ENCODE measurements at regions not wholly inside any gene's neighbourhood (a gene's known extent, or its start where the extent isn't known, plus 50 kb on each side); places are given as distances from the start of the nearest gene placed in this dataset.

DNA sequence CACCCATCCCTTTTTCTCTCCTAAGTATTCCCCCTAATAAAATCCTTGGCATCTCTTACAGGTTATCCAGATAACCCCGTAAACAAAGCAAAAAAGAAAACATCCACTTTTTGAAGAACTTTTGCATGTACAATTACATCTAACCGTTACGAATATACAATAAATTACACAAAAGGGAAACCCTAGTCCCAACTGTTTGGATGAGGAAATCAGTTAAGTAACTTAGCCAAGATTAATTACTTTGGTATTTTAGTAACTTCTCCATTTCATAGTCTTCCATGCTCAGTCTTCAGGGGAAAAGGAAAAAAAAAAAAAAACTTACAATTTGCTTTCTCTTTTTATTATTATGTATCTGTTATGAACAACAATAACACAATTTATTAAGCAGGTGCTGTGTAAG is 212.9 kb downstream of the ACTL7B start:
- DNase-seq = no peak

DNA sequence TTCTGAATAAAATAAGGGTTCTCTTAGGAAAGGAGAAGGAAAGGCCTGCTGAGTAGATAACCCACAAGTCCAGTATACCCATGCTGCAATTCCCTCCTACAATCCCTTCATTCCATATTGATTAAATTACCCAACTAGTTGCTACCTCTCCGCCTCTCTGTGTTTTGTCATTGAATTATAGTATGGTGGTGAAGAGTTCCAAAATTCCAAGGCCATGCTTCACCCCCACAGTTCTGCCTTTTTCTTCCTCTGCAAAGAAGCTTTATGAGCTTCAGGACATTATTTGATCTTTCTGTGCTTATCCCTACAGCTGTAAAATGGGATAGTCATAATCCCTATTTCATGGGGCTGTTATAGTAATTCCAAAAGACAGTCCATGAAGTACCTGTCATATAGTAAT is 215.6 kb downstream of the ACTL7B start:
- no peak for DNase-seq

DNA sequence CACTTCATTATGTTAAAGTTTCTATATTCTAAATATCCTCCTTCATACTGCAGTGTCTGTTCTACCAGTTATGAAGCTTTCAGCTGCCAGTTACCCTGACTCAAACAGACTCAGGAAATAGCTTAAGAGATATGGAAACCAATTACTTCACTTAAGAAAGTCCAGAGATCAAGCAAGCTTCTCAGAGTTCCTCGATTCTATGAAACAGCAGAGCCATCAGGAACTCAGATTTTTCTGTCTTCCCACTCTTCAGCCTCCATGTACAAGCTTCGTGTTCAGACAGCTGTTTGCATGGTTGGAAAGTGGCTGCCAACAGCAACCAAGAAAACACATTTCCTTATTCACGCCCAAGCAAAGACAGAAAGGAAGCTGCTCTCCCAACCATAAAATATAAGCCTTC is 216.1 kb downstream of the ACTL7B start:
- DNase-seq = no peak

DNA sequence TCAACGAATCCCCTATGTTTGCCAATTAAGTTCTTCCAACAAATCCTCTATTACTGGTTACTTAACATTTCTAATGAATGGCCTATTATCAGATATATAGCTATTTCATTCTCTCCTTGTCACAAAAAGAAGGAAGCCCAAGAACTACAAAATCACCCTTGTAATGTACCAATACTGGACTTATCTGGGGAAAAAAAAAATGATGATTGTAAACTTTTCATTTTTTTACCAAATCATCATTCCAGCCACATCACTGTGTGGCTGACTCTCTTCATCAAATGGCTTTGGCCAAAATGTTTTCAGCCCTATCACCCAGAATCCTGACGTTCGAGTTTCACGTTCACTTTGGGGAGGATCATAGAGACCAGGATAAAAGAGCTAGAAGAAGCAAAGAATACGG is 216.7 kb downstream of the ACTL7B start:
- no peak for DNase-seq

DNA sequence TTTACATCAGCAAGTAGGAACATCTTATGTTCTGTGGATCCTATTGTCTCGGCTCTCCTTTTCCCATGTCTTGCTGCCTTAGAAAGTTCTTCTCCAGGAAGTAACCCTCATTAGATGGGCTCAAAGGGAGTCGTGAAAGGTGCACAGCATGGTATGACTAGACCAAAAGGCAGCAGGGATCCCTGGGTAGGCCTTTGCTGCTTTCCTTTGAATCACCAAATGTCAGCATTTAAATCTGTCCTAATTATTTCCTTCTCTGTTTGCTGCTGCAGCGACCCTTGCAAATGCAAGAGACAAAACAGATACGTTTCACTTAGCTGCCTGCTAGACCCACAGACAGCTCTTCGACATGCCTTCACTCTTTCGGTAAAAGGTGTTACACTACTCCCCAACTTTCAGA is 218.4 kb downstream of the ACTL7B start:
- DNase-seq = no peak

DNA sequence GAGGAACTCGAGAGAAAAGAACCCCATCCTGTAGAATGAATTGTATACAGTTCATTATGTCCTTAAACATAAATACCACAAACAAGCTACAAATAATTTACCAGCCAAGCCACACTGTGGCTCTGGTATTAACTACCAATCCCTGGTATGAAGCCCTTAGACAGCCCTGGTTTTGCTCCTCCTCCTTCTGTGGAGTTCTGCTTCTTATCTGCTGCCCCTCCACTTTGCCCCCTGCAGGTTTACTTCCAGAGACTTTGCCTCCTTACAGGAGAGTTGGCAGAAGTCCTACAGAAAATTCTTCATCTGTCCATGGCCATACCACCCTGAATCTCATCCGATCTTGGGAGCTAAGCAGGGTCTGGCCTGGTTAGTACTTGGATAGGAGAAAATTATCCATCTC is 219.8 kb downstream of the ACTL7B start:
- DNase-seq = no peak

DNA sequence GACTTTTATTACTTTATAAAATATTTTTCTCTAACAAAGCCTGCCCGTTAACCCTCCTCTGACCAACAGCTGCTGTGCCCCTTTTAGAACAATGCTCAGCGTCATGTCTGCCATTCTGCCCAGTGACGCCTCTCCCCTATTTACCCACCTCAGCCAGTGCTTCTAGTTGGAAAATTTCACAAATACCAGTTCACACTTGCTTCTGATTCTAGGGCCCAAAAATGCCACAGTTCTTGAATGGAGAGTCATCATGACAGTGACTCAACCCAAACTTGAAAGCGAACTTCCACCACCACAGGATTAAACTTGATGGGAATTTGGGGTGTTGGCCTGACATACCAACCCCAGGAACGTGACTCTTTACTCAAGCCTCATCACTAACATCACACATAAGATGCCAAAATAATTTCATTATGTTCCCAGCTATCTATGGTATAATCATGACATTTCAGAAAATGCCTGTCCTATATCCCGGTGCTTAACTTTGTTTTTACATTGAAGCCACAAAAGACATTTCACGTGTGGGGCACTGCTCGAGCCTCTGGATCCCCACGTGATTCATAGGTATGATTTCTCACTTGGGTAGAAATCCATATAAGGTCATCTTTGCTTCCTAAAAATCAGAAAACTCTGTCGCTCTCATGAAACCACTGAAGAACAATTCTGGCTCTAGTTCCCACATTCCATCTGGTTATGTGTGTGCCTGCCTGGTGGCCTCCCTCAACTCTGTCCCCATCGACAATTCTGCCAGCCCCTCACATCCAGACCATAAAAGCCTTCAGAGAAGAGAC is 220.9 kb downstream of the ACTL7B start:
- no peak for DNase-seq

DNA sequence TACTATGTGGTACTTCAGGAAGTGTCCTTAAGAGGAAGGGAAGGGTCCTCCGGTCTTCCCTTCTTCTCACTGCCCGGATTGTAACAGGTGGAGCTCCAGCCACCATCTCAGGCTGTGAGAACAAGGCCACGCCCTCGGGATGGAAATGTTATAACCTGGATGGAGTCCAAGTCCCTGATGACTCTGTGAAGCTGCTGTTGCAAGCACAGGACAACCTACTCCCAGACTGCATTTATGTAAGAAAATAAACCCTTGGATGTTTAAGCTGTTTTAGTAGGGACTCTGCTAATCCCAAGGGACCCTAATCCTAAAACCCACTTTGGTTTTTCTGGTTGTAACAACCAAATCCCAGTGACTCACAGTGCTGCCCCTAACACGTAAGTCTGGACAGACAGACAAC is 221.6 kb downstream of the ACTL7B start:
- peak; percentile 20 for DNase-seq

DNA sequence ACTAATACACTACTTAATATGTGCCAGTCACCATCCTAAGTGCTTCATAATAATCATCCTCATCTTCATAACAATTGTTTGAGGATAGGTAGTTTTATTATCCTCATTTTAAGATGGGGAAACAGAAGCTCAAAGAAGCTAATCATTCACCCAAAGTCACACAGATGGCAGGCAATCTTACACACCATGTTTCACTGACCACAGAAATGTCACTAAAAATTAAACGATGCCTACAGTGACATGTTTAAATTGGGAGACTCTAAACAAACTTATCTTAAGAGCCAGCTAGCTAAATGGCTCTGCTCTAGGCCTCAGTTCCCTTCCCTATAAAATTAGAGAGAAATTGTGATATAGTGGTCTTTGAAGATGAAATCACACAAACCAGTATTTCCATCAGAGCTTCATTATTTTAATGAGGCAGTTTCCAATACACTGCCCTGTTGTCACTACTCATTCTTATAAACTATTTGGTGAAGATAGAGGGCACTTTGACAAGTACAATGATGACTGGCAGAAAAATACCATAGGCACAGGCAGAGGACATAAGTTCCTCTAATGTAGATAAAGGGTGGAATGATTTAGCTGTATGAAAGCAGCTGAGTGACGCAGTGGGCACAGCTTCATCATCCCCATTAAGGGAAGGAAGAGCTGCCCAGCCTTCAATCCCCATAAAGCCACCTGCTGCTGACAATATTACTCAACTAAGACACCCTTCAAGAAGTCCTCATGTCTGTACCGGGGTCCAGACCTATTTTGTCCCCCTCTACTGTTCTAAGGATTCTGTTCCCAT is 224.1 kb downstream of the ACTL7B start:
- DNase-seq = no peak

DNA sequence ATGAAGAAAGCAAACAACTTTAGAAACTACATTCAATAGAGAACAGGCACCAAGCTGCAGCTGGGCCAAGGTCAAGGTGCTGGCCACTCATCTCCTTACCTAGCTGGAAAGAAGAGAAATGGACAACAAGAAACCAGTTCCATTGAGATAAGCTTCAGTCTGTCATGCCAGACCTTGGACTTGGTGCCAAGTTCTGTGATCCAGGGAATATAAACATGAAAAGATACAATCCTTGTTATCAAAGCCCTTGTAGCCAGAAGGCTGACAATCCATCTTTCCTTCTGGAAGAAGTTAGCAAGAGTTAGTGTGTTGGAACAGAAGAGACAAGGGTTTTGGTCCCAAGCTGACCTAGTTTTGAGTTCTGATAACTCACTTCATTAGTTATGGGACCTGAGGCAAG is 227.5 kb downstream of the ACTL7B start:
- no peak for DNase-seq

DNA sequence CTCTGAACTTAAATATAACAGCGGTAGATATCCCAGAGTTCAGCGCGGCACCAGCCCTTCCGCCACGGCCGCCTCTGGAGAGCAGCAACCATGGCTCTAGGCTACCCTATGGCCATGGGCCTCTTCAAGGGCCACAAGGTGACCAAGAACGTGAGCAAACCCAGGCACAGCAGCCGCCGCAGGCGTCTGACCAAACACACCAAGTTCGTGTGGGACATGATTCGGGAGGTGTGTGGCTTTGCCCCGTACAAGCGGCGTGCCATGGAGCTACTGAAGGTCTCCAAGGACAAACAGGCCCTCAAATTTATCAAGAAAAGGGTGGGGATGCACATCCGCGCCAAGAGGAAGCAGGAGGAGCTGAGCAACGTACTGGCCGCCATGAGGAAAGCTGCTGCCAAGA is 229.0 kb downstream of the ACTL7B start:
- no peak for DNase-seq

DNA sequence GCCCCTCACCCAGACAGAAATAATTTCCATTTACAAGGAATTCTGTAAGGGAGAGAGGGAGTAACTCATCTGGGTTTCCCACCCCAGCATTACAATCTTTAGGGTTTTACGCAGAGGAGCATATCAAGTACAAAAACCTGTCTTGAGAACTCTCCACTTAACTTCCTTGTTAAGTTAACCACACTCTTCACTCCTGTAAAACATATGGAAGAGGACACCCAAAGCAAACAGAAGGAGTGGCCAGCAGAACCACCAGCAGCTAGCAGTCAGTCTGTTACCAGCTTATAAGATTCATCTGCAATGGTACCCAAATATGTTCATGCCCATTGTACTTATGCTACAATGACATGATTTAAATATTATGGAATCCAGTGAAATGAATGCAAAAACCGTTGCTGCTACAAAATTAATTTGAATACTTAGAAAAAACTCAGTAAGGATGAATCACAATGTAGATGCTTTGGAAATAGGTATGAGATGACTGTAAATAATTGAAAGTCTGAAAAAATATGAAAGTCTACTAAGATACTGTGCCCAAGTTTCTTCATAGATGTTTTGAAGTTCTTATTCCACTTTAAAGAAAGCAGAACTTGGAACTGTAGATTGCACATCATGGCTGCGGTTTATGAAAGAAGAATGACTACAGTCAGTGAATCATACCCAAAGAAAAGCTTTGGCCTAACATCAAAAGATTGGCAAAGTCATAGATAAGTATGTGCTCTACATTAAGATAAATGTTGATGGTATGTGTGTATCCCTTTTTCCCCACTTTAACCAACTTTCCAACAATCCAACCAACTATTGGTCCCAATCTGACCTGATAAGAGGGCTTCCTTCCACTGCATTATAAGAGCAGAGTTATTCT is 233.6 kb downstream of the ACTL7B start:
- no peak for DNase-seq

DNA sequence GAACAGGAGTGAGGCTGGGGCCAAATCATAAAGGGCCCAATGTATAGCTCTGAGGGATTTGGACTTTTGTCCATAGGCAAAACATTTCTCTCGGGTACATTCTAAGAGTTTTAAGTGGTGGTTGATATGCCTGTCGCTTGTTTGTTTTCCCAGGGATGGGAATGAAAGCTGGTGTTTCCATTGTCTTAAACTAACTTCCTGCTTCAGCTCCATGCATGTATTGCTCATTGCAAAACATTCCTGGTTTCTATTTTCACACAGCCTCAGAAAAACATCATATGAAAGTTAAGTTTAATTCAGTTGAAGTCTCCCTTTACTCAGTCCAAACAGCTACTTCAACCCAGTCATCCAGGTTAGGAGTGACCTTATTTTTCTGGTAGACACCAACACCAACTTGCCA is 235.0 kb downstream of the ACTL7B start:
- no peak for DNase-seq

DNA sequence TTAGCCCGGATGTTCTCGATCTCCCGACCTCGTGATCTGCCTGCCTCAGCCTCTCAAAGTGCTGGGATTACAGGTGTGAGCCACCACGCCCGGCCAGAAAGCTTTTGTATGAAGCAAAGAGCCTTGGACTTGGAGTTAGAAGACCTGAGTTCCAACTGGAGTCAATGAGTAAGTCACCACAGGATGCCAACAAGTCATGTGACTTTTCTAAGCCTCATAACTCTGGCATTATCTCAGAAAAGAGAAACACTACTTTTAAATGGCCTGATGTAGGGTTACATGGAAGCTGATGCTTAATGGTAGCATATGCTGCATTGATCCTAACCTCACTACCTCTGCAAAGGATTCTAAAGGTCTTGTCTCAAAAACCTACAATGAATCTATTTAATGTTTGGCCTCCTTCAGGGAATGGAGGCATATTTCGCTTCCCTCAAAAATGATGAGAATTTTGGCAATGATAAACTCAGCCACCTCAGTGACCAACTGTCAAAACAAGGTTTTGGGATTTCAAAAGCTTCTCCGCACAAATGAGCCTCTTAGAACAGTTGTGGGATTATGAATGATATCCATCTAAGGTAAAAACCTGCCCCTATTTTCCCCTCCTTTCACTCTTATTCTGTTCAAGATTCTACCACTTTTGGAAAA is 236.8 kb downstream of the ACTL7B start:
- no peak for DNase-seq

DNA sequence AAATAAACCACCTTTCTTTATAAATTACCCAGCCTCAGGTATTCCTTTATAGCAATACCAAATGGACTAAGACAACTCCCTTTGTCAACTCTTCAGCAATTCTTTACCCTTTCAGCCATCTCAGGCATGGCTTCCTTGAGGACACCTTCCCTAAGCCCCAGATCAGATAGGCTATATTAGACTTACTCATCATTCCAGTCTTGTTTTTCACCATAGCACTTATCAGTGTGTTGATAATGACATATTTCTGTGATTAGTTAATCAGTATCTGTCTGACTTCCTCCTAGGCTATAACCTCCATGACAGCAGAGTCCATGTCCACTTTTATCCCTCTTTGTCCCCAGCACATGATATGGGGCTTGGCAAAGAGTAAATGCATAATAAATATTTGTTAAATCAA is 238.1 kb downstream of the ACTL7B start:
- DNase-seq = no peak

DNA sequence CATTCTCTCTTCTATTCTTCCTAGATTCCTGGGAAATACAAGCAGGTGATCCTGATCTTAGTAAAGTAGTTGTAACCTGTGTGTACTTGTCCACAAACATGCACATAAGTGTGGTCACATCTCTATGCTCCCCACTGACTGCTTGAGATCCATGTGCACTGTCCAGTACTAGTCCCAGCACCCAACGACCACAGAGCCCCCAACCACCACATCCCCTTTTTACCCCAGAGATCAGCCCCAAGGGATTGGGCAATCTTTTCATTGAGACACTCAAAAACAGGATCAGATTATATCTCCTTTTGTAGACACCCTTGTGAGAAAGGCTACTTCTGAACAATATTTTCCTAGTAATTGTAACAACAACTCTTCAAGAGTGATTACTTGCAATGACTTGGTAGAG is 240.6 kb downstream of the ACTL7B start:
- DNase-seq = no peak

DNA sequence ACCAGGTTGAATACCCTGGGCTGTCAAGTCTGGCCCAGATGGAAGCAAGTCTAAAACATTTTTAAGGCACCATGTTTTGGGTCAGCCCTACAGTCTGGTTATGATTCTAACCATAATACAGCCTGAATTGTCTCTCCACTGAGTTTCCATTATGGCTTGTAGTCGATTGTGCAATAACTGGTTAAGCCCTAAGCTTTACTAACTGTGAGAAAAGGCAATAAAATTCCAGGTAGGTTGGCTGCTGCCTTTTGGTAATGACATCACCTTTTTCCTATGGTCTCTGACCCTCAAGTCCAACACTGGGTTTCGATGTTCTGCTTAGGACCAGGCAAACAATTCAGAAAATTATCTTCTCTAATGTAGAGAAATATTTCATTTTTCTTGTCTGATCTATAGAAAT is 243.3 kb downstream of the ACTL7B start:
- no peak for DNase-seq

DNA sequence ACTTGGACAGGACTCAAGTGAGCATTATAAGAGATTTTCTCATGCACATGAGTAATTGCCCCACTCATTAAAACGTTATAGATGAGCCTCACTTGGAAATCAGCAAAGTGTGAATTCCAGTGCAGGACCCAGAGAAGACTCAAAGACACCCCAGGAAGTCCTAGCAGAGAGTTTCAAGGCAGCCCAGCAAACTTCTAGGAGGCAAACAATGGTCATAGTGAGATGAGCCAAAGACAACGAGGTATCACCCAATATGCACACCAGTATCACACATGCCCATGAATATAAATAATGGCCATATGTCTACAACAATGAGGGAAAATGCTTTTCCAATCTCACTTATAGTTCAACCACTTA is 245.9 kb downstream of the ACTL7B start:
- DNase-seq = no peak

DNA sequence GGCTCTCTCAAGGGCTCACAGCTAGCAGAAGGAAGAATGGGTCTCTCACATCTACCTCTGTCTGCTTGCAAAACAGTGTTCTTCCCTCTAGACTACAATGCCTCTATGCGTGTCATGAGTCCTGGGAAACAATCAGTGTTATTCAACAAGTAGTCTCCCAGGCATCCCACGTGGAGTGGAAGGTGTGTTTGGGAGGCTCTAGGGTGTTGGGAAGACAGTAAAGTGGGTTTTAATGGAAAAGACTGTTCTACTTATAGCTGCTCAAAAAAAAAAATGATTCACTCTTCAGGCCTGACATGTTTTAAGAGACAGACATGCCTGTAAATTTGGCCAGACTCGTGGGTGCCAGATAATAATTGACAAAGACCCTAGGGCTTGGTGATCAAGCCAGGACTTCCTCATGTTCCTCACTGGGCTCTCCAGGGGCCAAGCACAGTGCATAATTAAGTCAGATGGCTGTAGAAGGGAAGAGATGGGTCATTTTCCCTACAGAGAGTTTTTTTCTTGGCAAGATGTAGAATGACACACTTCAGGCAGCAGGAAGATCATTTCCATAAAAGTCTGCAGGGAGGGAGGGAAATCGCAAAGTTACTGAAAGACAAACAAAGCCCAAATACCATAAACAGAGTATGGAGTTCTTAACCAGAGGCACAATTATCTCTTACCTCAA is 246.4 kb downstream of the ACTL7B start:
- no peak for DNase-seq

DNA sequence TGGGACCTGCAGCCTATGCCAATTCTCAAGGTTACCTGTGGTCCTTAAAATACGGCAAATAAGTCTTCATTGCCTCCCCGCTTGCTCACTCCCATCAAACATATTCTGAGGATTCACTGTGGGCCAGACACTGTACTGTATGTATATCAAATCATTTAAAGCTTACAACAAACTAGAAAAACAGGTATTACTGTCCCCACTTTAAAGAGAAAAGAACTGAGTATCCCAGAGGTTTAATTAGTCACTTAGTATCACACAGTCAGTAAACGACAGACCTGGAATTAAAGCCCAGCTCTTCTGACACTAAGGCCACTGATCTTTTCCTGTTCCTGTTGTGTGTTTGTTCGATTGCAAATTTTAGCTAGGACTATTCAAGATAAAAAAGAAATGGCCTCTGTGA is 248.2 kb downstream of the ACTL7B start:
- no peak for DNase-seq

DNA sequence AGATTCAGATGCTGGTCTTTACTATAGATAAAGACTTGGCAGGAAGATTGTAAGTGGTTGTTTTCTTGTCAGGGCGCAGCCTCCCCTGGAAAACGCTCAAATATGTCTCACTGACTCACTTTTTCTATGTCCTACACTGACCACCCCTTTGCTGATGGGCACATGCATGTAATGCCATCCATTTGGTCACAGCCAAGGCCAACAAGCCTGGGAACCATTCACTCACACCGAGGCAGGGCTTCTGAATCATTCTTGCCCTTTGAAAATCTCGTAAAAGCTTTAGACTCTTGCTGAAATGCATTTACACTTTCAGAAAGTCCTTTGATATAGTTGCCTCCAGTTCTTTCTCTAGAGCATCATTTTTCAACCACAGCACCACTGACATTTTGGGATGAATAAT is 249.4 kb downstream of the ACTL7B start:
- no peak for DNase-seq

DNA sequence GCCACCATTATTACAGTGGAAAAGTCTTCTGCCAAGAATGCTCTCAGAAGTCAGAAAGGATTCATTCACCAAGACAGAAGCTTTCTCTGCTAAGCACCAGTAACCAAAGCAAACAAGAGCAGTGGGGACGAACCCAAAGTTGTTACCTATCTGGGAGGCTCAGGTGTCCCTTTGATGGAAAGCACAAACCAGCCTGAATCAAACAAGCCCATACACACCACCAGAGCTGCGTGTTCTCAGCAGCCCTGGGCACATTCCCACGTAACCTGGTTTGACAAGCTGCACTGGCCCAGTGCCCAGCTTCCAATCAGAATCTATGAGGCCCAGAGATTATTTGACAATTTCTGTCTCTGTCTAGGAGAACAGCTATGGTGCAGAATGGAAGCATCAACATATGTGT is 252.6 kb downstream of the ACTL7B start:
- peak; percentile 3 for DNase-seq

DNA sequence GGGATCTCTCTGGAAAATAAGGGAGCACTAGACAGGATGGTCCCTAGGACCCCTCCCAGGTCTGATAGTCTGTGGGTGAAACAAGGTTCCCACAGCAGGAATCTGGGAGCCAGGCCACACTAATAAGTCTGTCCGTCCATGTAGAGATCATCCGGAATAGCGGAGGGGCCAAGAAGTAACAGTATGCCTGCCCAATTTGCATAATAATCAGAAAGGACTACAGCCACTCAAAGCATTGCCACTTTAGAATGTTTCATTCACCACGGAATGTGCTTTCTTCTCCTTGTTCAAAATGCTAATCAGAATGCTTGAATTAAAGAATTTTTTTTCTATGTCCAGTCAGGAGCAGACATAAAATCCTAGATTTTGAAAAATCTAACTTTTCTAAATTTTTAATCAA is 254.9 kb downstream of the ACTL7B start:
- DNase-seq = no peak
